ENCODE measurements at regions not wholly inside any gene's neighbourhood (a gene's known extent, or its start where the extent isn't known, plus 50 kb on each side); places are given as distances from the start of the nearest gene placed in this dataset.

GRCh38 chr4:127410644-127411043 is 222.1 kb upstream of the INTU start:
- dilution Hi-C loops (cut with MboI; ENCODE audit: extremely low pct_ligation_motif_present, low sequenced_read_pairs) (no loop called here), intact Hi-C loops (cut with micrococcal nuclease) (no loop called here)
- Histone ChIP-seq H3K9me3 (replicated peaks; ENCODE audit: control insufficient read depth, insufficient read depth, low read length) (no peaks in the 10 kb centered on the region), H3K4me3 (replicated peaks in 1 of 3; ENCODE audit: insufficient read depth in 1 of 3, low read depth in 1 of 3, low read length in 3 of 3) (no peak overlapping the region), H3K27me3 (ENCODE audit: control insufficient read depth in 2 of 2, insufficient read depth in 2 of 2, low read length in 2 of 2) (no peaks in the 10 kb centered on the region), H3K79me2 (ENCODE audit: control insufficient read depth, insufficient read depth, low read length) (no peaks in the 10 kb centered on the region), H3K27ac (ENCODE audit: insufficient read depth, low read depth, low read length) (no peak overlapping the region), H3K36me3 (ENCODE audit: control insufficient read depth in 2 of 2, extremely low read depth in 1 of 2, insufficient read depth in 2 of 2, low read length in 2 of 2) (no peaks in the 10 kb centered on the region), H3K4me1 (ENCODE audit: control insufficient read depth, extremely low read depth, insufficient read depth, low read length) (no peaks in the 10 kb centered on the region), H4K20me1 (replicated peaks; ENCODE audit: control insufficient read depth, extremely low read depth, insufficient read depth, low read length) (no peaks in the 10 kb centered on the region), H3K9ac (replicated peaks; ENCODE audit: extremely low read depth, insufficient read depth, low read length) (no peak overlapping the region), H3K4me2 (ENCODE audit: insufficient read depth, low read length) (no peak overlapping the region), H2AFZ (ENCODE audit: low read depth, low read length) (no peak overlapping the region), H3K9me1 (replicated peaks; ENCODE audit: control insufficient read depth, extremely low read depth, insufficient read depth, low read length) (no peaks in the 10 kb centered on the region)
- BruUV-seq (replicated peaks), result no TSS peak
- TF ChIP-seq EZH2 (IDR thresholded peaks at IDR 0.05; ENCODE audit: borderline replicate concordance, low read depth, low read length, severe bottlenecking) (no peak), MAX (IDR thresholded peaks at IDR 0.05; ENCODE audit: insufficient read depth, insufficient read length) (no peak)
- no peak for DNase-seq (ENCODE audit: low read depth, low spot score)
- no peak for FAIRE-seq
- ChIA-PET CTCF (interaction anchor here (2.2 kb wide), 1 partner anchor 10 kb away, joined by 5 read pairs; no protein-coding TSS in a partner anchor), POLR2A (no interaction called here)

- no TSS peak for BruUV-seq (replicated peaks)
- DNase-seq (ENCODE audit: low read depth, low spot score) (no peak), FAIRE-seq (no peak)
- Histone ChIP-seq H3K9me3 (replicated peaks; ENCODE audit: control insufficient read depth, insufficient read depth, low read length) (no peaks in the 10 kb centered on the region), H3K27ac (ENCODE audit: insufficient read depth, low read depth, low read length) (no peak overlapping the region), H3K4me1 (ENCODE audit: control insufficient read depth, extremely low read depth, insufficient read depth, low read length) (no peaks in the 10 kb centered on the region), H3K4me2 (ENCODE audit: insufficient read depth, low read length) (no peak overlapping the region), H3K9me1 (replicated peaks; ENCODE audit: control insufficient read depth, extremely low read depth, insufficient read depth, low read length) (no peaks in the 10 kb centered on the region), H2AFZ (ENCODE audit: low read depth, low read length) (no peak overlapping the region), H3K4me3 (replicated peaks in 1 of 3; ENCODE audit: insufficient read depth in 1 of 3, low read depth in 1 of 3, low read length in 3 of 3) (no peak overlapping the region), H3K9ac (replicated peaks; ENCODE audit: extremely low read depth, insufficient read depth, low read length) (no peak overlapping the region), H3K36me3 (ENCODE audit: control insufficient read depth in 2 of 2, extremely low read depth in 1 of 2, insufficient read depth in 2 of 2, low read length in 2 of 2) (no peaks in the 10 kb centered on the region), H3K79me2 (ENCODE audit: control insufficient read depth, insufficient read depth, low read length) (no peaks in the 10 kb centered on the region), H4K20me1 (replicated peaks; ENCODE audit: control insufficient read depth, extremely low read depth, insufficient read depth, low read length) (no peaks in the 10 kb centered on the region), H3K27me3 (ENCODE audit: control insufficient read depth in 2 of 2, insufficient read depth in 2 of 2, low read length in 2 of 2) (no peaks in the 10 kb centered on the region)
- CTCF ChIA-PET, result no interaction called here
- intact Hi-C loops (cut with micrococcal nuclease), result no loop called here
- no peak for TF ChIP-seq EZH2 (IDR thresholded peaks at IDR 0.05; ENCODE audit: borderline replicate concordance, low read depth, low read length, severe bottlenecking)
- no peak for TF ChIP-seq MYC (IDR thresholded peaks at IDR 0.05; ENCODE audit: low read depth, low read length)
- no peak for TF ChIP-seq POLR2A (IDR thresholded peaks at IDR 0.05; ENCODE audit: low read depth, low read length)
- no peak for TF ChIP-seq FOS (IDR thresholded peaks at IDR 0.05; ENCODE audit: borderline replicate concordance, insufficient read depth, low read length)
- no peak for TF ChIP-seq MAX (IDR thresholded peaks at IDR 0.05; ENCODE audit: insufficient read depth, insufficient read length)
- TF ChIP-seq GATA2 (IDR thresholded peaks at IDR 0.05; ENCODE audit: insufficient read depth, insufficient read length, low read depth, low read length), result no peak
- TF ChIP-seq JUN (IDR thresholded peaks at IDR 0.05; ENCODE audit: borderline replicate concordance, insufficient read depth, insufficient read length, low read depth), result no peak
- TF ChIP-seq POLR2AphosphoS5 (IDR thresholded peaks at IDR 0.05; ENCODE audit: insufficient read depth, low read depth, low read length), result no peak
- TF ChIP-seq CTCF (IDR thresholded peaks at IDR 0.05; ENCODE audit: extremely low read depth in 1 of 2, insufficient read depth in 1 of 2, low read depth in 1 of 2, low read length in 2 of 2), result no peak
- dilution Hi-C loops (cut with MboI; ENCODE audit: extremely low pct_ligation_motif_present, low sequenced_read_pairs), result no loop called here
- POLR2A ChIA-PET, result no interaction called here
Measured at GRCh38 chr4:127414951-127415606, 217.7 kb upstream of the INTU start.
